H1 (cell line): ENCODE measurements at regions not wholly inside any gene's neighbourhood (a gene's known extent, or its start where the extent isn't known, plus 50 kb on each side); places are given as distances from the start of the nearest gene placed in this dataset.

ENCODE experiments used
- CTCF ChIA-PET: fragments of 300-600 bp; sonication (Branson Sonifier 250); formaldehyde crosslinking; loops from one replicate; lab custom pipeline; 2021; ENCODE audit not compliant: partially characterized antibody; lab: Charles Lee
- POLR2A ChIA-PET: fragments of 300-600 bp; sonication (Branson Sonifier 250); formaldehyde crosslinking; loops from one replicate; lab custom pipeline; 2021; ENCODE audit warnings: inconsistent platforms; ENCODE audit not compliant: partially characterized antibody; lab: Charles Lee
- DNase-seq, 2 experiments: peaks; one replicate each; pipeline versions ENCODE4 v3.0.0 to v3.0.0-alpha.2; 2010 to 2022; ENCODE audit warnings: low spot score in 2 of 2, low read depth in 1 of 2, mixed read lengths in 1 of 2
- FAIRE-seq: peaks from 2 replicates; lab custom pipeline; 2011; peaks lifted over from hg19 to GRCh38; lab: Jason Lieb, UNC
- H2AFZ ChIP-seq: 2 replicates; pipeline ENCODE4 v1.8.1; 2012; ENCODE audit warnings: low read length, inconsistent platforms
- H2AK5ac ChIP-seq: 2 replicates; pipeline ENCODE4 v1.6.1; 2013; ENCODE audit warnings: low read depth, low read length
- H2BK120ac ChIP-seq: replicated peaks from 2 replicates; pipeline ENCODE3; 2013; ENCODE audit warnings: low read depth, low read length, inconsistent platforms
- H2BK12ac ChIP-seq: 2 replicates; pipeline ENCODE4 v1.6.1; 2013; ENCODE audit warnings: low read depth, low read length
- H2BK15ac ChIP-seq: 2 replicates; pipeline ENCODE4 v1.6.1; 2013; ENCODE audit warnings: low read length
- H2BK20ac ChIP-seq: 2 replicates; pipeline ENCODE4 v1.6.1; 2013; ENCODE audit warnings: low read length
- H2BK5ac ChIP-seq: 2 replicates; pipeline ENCODE4 v1.6.1; 2013; ENCODE audit warnings: low read depth, low read length
- H3K14ac ChIP-seq: 2 replicates; pipeline ENCODE4 v1.6.1; 2013; ENCODE audit warnings: inconsistent platforms; ENCODE audit not compliant: insufficient read length
- H3K18ac ChIP-seq: 2 replicates; pipeline ENCODE4 v1.6.1; 2013; ENCODE audit warnings: low read length; ENCODE audit errors: extremely low read depth
- H3K23ac ChIP-seq: 2 replicates; pipeline ENCODE4 v1.6.1; 2013; ENCODE audit warnings: inconsistent platforms; ENCODE audit not compliant: insufficient read length
- H3K23me2 ChIP-seq: 2 replicates; pipeline ENCODE4 v1.6.1; 2013; ENCODE audit warnings: low read depth, low read length
- H3K27ac ChIP-seq: 2 replicates; pipeline ENCODE4 v1.6.1; 2011; ENCODE audit warnings: low read depth, low read length, inconsistent platforms
- H3K27me3 ChIP-seq, 4 experiments: replicated peaks in 1 of 4; 1 replicate in 1 of 4; 2 replicates in 3 of 4; pipeline versions ENCODE4 v1.6.1 to v1.8.1; 2011 to 2013; ENCODE audit warnings: low read length in 3 of 4, mild to moderate bottlenecking in 3 of 4, inconsistent platforms in 2 of 4, mixed read lengths in 2 of 4, moderate library complexity in 1 of 4; ENCODE audit not compliant: control insufficient read depth in 3 of 4, insufficient read depth in 3 of 4; ENCODE audit errors: extremely low read depth in 1 of 4
- H3K36me3 ChIP-seq, 4 experiments: 2 replicates each; pipeline versions ENCODE4 v1.6.1 to v1.8.1; 2011 to 2013; ENCODE audit warnings: mild to moderate bottlenecking in 4 of 4, low read length in 3 of 4, moderate library complexity in 2 of 4, control low read depth in 1 of 4, inconsistent platforms in 1 of 4; ENCODE audit not compliant: insufficient read depth in 4 of 4, control insufficient read depth in 2 of 4
- H3K4ac ChIP-seq: replicated peaks from 2 replicates; pipeline ENCODE3; 2013; ENCODE audit warnings: low read length, low read depth, mixed read lengths, inconsistent platforms; ENCODE audit not compliant: insufficient read length
- H3K4me1 ChIP-seq, 4 experiments: replicated peaks in 1 of 4; 1 replicate in 1 of 4; 2 replicates in 3 of 4; pipeline versions ENCODE4 v1.6.1 to v1.8.1; 2011 to 2013; ENCODE audit warnings: low read length in 3 of 4, inconsistent platforms in 2 of 4, mixed read lengths in 1 of 4; ENCODE audit not compliant: insufficient read depth in 4 of 4, control insufficient read depth in 3 of 4
- H3K4me2 ChIP-seq, 2 experiments: 2 replicates each; pipeline versions ENCODE4 v1.6.1 to v1.8.1; 2011 to 2013; ENCODE audit warnings: low read depth in 2 of 2, low read length in 2 of 2, control low read depth in 1 of 2, inconsistent platforms in 1 of 2, mild to moderate bottlenecking in 1 of 2; ENCODE audit not compliant: insufficient read depth in 1 of 2
- H3K4me3 ChIP-seq, 4 experiments: fragments of 200-600, 300-600 bp in 1 of 4; sonication (generic), shearing (Covaris generic), sonication (Bioruptor Twin) in 1 of 4; 2 replicates each; pipeline versions ENCODE4 v1.5.1 to v1.8.1; 2011 to 2016; ENCODE audit warnings: low read length in 4 of 4, low read depth in 3 of 4, control low read depth in 2 of 4, inconsistent platforms in 2 of 4, mild to moderate bottlenecking in 2 of 4, mixed read lengths in 1 of 4, moderate library complexity in 1 of 4; ENCODE audit not compliant: insufficient read depth in 2 of 4; ENCODE audit errors: extremely low read depth in 1 of 4
- H3K56ac ChIP-seq: replicated peaks from 2 replicates; pipeline ENCODE3; 2013; ENCODE audit warnings: low read depth, mild to moderate bottlenecking, mixed read lengths, low read length, inconsistent platforms; ENCODE audit not compliant: insufficient read length
- H3K79me1 ChIP-seq: 2 replicates; pipeline ENCODE4 v1.6.1; 2013; ENCODE audit warnings: low read depth, low read length, control low read depth
- H3K79me2 ChIP-seq, 2 experiments: 2 replicates each; pipeline versions ENCODE4 v1.6.1 to v1.8.1; 2012 to 2013; ENCODE audit warnings: low read length in 2 of 2, mild to moderate bottlenecking in 2 of 2, inconsistent platforms in 1 of 2; ENCODE audit not compliant: insufficient read depth in 2 of 2, control insufficient read depth in 1 of 2
- H3K9ac ChIP-seq, 4 experiments: replicated peaks in 1 of 4; 1 replicate in 1 of 4; 2 replicates in 3 of 4; pipeline versions ENCODE4 v1.6.1 to v1.8.1; 2011 to 2013; ENCODE audit warnings: low read depth in 3 of 4, low read length in 3 of 4, control low read depth in 2 of 4, mild to moderate bottlenecking in 2 of 4, moderate library complexity in 2 of 4, inconsistent platforms in 1 of 4; ENCODE audit errors: extremely low read depth in 1 of 4
- H3K9me3 ChIP-seq, 2 experiments: 2 replicates each; pipeline versions ENCODE4 v1.6.1 to v1.8.1; 2012 to 2013; ENCODE audit warnings: mild to moderate bottlenecking in 2 of 2, moderate library complexity in 2 of 2, control low read depth in 1 of 2, inconsistent platforms in 1 of 2, low read depth in 1 of 2, low read length in 1 of 2, mixed read lengths in 1 of 2; ENCODE audit not compliant: insufficient read depth in 2 of 2
- H4K20me1 ChIP-seq, 2 experiments: replicated peaks in 1 of 2; 2 replicates each; pipeline versions ENCODE3 to v1.8.1; 2011 to 2013; ENCODE audit warnings: inconsistent platforms in 2 of 2, low read length in 2 of 2, mild to moderate bottlenecking in 1 of 2; ENCODE audit not compliant: insufficient read depth in 2 of 2, control insufficient read depth in 1 of 2
- H4K5ac ChIP-seq: 2 replicates; pipeline ENCODE4 v1.6.1; 2013; ENCODE audit warnings: low read length, low read depth, mixed read lengths, inconsistent platforms; ENCODE audit not compliant: insufficient read length
- H4K8ac ChIP-seq: 2 replicates; pipeline ENCODE4 v1.8.0; 2013; ENCODE audit warnings: mild to moderate bottlenecking, moderate library complexity, low read length, inconsistent platforms; ENCODE audit not compliant: insufficient read depth; ENCODE audit errors: extremely low read depth
- H4K91ac ChIP-seq: replicated peaks from 2 replicates; pipeline ENCODE3; 2013; ENCODE audit warnings: low read length, mixed read lengths, inconsistent platforms; ENCODE audit not compliant: insufficient read length
- ATF3 ChIP-seq: IDR thresholded peaks from 2 replicates; pipeline ENCODE4 v1.6.1; 2011; ENCODE audit warnings: low read depth, mild to moderate bottlenecking, low read length; ENCODE audit not compliant: insufficient read depth
- BCL11A ChIP-seq, 2 experiments: IDR thresholded peaks; one replicate each; pipeline ENCODE4 v1.6.1; 2011; ENCODE audit warnings: low read depth in 2 of 2, low read length in 2 of 2, mild to moderate bottlenecking in 2 of 2
- CBX5 ChIP-seq: fragments of 300-800, 300-1000 bp; sonication (generic); IDR thresholded peaks from 2 replicates; pipeline ENCODE4 v1.7.1; 2016; ENCODE audit warnings: antibody characterized with exemption, low read length, low read depth
- CEBPB ChIP-seq: IDR thresholded peaks from 2 replicates; pipeline ENCODE4 v1.6.1; 2012; ENCODE audit warnings: low read depth, low read length
- CHD1 ChIP-seq: IDR thresholded peaks from 2 replicates; pipeline ENCODE4 v1.6.1; 2012; ENCODE audit warnings: low read depth, low read length, improper control_type of control experiment
- EGR1 ChIP-seq: IDR thresholded peaks from 2 replicates; pipeline ENCODE4 v1.6.1; 2011; ENCODE audit warnings: low read depth, low read length, borderline replicate concordance
- JUN ChIP-seq: IDR thresholded peaks from 2 replicates; pipeline ENCODE4 v1.6.1; 2011; ENCODE audit warnings: low read depth, mild to moderate bottlenecking, improper control_type of control experiment, low read length
- JUND ChIP-seq: IDR thresholded peaks from 2 replicates; pipeline ENCODE4 v1.6.1; 2011; ENCODE audit warnings: mild to moderate bottlenecking, improper control_type of control experiment, low read length
- KDM4A ChIP-seq: IDR thresholded peaks from one replicate; pipeline ENCODE4 v1.7.1; 2012; ENCODE audit warnings: low read depth, mild to moderate bottlenecking, moderate library complexity, low read length, inconsistent platforms; ENCODE audit not compliant: severe bottlenecking
- MAX ChIP-seq: IDR thresholded peaks from 2 replicates; pipeline ENCODE4 v1.6.1; 2012; ENCODE audit warnings: inconsistent platforms
- NRF1 ChIP-seq: IDR thresholded peaks from 2 replicates; pipeline ENCODE4 v1.6.1; 2011; ENCODE audit warnings: mild to moderate bottlenecking, low read depth, low read length, improper control_type of control experiment
- POLR2A ChIP-seq, 2 experiments: IDR thresholded peaks; 1 replicate in 1 of 2; 2 replicates in 1 of 2; pipeline ENCODE4 v1.6.1; 2011; ENCODE audit warnings: low read depth in 2 of 2, low read length in 2 of 2, mild to moderate bottlenecking in 2 of 2; ENCODE audit errors: control extremely low read depth in 1 of 2
- POU5F1 ChIP-seq: IDR thresholded peaks from 2 replicates; pipeline ENCODE4 v1.6.1; 2011; ENCODE audit warnings: low read depth, mild to moderate bottlenecking, low read length, moderate library complexity
- SIX5 ChIP-seq: IDR thresholded peaks from 2 replicates; pipeline ENCODE4 v1.6.1; 2011; ENCODE audit warnings: mild to moderate bottlenecking, low read depth, low read length
- TBP ChIP-seq: IDR thresholded peaks from 2 replicates; pipeline ENCODE4 v1.6.1; 2011; ENCODE audit warnings: low read depth, low read length, improper control_type of control experiment
- TCF12 ChIP-seq: IDR thresholded peaks from 2 replicates; pipeline ENCODE4 v1.6.1; 2011; ENCODE audit warnings: low read depth, mild to moderate bottlenecking, low read length
- YY1 ChIP-seq: IDR thresholded peaks from 2 replicates; pipeline ENCODE4 v1.6.1; 2011; ENCODE audit warnings: low read depth, mild to moderate bottlenecking, low read length
- WGBS, 2 experiments: shearing (Covaris generic) in 1 of 2; methylation state at CpG; one replicate each; pipeline versions ENCODE4 v1.1.6 to v1.1.7; 2013 to 2015; ENCODE audit warnings: low lambda C conversion rate in 2 of 2, mixed read lengths in 2 of 2, inconsistent platforms in 1 of 2, low coverage in 1 of 2, missing lambda C conversion rate in 1 of 2; ENCODE audit not compliant: insufficient replicate concordance in 2 of 2, insufficient coverage in 1 of 2, insufficient read length in 1 of 2; ENCODE audit errors: extremely low coverage in 1 of 2, missing lambda C conversion rate in 1 of 2; 5-methylcytosine and 5-hydroxymethylcytosine counted together

- H3K18ac ChIP-seq, result no peak overlapping the region
- H3K36me3 ChIP-seq, result no peaks in the 10 kb centered on the region
- FAIRE-seq (no peak), DNase-seq (no peak)
- no peaks in the 10 kb centered on the region for H3K4me1 ChIP-seq
- H2BK15ac ChIP-seq, result no peak overlapping the region
- H3K9me3 ChIP-seq, result no peaks in the 10 kb centered on the region
- H3K56ac ChIP-seq, result no peak overlapping the region
- H3K23me2 ChIP-seq, result no peaks in the 10 kb centered on the region
- no peak overlapping the region for H2AK5ac ChIP-seq
- H3K9ac ChIP-seq, result no peak overlapping the region
- 94% methylated on average over 1 of the region's 1 CpG; no CpG with 5 or more reads in 1 of the 2 experiments for WGBS, 2 experiments
- H2AFZ ChIP-seq, result no peak overlapping the region
- H3K23ac ChIP-seq, result no peak overlapping the region
- H4K20me1 ChIP-seq, result no peaks in the 10 kb centered on the region
- H4K8ac ChIP-seq, result no peak overlapping the region
- H4K91ac ChIP-seq, result no peak overlapping the region
- no peak overlapping the region for H2BK120ac ChIP-seq
- H3K4me2 ChIP-seq, result no peak overlapping the region
- no peaks in the 10 kb centered on the region for H3K79me2 ChIP-seq
- POLR2A ChIA-PET, result no interaction called here
- no peak overlapping the region for H2BK20ac ChIP-seq
- H3K27me3 ChIP-seq, result no peaks in the 10 kb centered on the region
- no peak overlapping the region for H2BK5ac ChIP-seq
- H2BK12ac ChIP-seq, result no peak overlapping the region
- H3K4me3 ChIP-seq, result no peak overlapping the region
- H3K79me1 ChIP-seq, result no peaks in the 10 kb centered on the region
- H3K4ac ChIP-seq, result no peak overlapping the region
- no peak overlapping the region for H3K27ac ChIP-seq
- H3K14ac ChIP-seq, result no peak overlapping the region
- no peak overlapping the region for H4K5ac ChIP-seq
- CTCF ChIA-PET, result no interaction called here
- TF ChIP-seq SIX5 (no peak), CHD1 (no peak), JUND (no peak), POLR2A (IDR thresholded peaks at IDR 0.05; ENCODE audit: control extremely low read depth in 1 of 2, low read depth in 2 of 2, low read length in 2 of 2) (no peak), MAX (no peak), POU5F1 (no peak), YY1 (no peak), BCL11A (IDR thresholded peaks at IDR 0.05; ENCODE audit: low read depth in 2 of 2, low read length in 2 of 2) (no peak), CBX5 (no peak), CEBPB (no peak), TCF12 (no peak), KDM4A (no peak), TBP (no peak), EGR1 (no peak), NRF1 (no peak), JUN (no peak), ATF3 (no peak)
Measured at GRCh38 chr2:67142071-67142470, 255.1 kb upstream of the ETAA1 start.
